ENCODE measurements at regions not wholly inside any gene's neighbourhood (a gene's known extent, or its start where the extent isn't known, plus 50 kb on each side); places are given as distances from the start of the nearest gene placed in this dataset.

DNA sequence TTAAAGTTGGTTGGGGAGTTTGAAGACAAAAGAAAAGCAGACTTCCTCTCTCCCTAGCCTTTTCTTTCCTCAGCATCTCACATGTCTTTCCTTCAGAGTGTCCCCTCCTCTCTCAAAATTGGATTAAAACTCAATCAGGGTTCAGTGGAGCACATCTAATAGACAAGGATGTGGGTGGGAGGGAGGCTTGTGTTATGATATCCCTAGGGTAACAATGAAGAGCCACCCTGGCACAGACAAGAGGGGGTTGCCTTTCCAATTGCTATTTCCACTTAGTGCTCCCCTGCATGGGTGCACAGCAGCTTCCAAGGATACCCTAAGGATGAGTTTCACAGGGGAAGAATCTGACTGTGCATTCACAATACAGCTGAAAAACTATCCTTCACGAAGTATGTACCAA, 585.2 kb upstream of the C9orf72 start:
- peak in 1 of 4 donors; percentile 11 for DNase-seq (ENCODE audit: low read depth in 4 of 4, low spot score in 3 of 4)

DNA sequence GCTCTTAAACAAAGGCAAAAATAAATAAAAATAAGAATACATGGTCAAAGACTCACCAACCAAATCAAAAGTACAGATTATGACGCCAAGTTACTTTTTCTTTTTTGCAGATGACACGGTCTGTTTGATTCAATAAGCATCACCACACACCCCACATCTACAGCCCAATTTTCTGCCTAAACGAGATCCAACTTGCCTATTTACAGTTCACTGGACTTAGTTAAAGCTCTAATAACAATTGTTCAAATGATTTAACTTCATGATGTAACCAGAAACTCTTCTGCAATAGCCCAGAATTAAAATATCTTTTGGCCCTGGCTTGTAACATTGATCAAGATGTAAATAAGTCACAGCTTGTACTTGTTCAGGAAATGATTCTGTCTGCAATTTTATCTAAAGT, 590.3 kb upstream of the C9orf72 start:
- DNase-seq (ENCODE audit: low read depth in 4 of 4, low spot score in 3 of 4), result no peak

DNA sequence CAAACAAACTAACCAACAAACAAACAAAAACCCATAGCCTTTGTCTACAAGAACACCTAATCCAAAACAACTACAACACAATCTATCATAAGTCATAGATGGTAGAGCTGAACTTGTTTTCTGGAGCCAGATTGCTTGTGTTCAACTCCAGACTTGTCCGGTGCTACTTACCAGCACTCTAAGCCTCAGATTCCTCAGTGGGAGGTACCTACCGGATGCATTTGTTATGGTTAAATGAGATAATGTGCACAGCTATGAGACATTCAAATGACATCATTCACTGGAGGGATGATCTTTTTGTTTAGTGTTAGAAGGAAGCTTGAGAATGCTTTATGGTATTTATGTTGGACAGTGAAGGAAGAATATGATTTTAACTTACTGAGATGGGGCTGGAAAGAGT, 592.9 kb upstream of the C9orf72 start:
- DNase-seq (ENCODE audit: low read depth in 4 of 4, low spot score in 3 of 4), result no peak

DNA sequence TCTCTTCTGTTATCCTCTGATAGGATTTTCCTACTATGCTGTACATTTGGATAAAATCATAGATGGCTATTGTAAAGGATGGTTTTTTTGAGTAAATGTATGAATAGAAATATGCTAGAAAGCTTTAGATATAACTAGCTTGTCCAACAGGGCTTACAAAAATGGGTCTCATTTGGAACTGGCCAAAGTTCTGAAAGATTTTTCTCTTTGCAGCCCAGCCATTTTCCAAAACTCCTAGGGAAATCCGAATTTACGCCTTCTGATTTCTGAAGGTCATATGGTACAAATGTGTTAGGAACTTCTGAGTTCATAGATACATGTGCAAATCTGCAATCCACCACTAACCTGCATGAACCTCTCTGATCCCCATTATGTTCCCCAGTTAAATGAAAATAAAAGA, 603.9 kb upstream of the C9orf72 start:
- DNase-seq (ENCODE audit: low read depth in 4 of 4, low spot score in 3 of 4), result no peak

DNA sequence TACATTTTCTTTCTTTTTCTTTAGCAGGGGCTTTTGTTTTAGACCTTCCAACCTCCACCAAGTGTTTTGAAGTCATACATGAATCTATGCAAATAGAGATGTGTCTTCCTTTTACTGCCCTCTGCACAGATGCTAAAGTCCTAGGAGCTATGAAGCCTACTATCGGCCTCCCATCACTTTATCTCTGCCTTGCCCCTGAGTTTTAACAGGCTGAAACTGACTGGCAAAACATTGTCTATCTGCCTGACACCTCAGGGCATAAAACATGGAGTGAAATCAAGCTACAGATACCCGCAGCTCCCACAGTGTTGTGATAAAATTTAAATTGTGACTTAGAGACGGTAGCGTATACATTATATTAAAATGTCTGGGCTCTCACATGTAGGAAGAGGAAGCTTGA, 604.6 kb upstream of the C9orf72 start:
- no peak for DNase-seq (ENCODE audit: low read depth in 4 of 4, low spot score in 3 of 4)

DNA sequence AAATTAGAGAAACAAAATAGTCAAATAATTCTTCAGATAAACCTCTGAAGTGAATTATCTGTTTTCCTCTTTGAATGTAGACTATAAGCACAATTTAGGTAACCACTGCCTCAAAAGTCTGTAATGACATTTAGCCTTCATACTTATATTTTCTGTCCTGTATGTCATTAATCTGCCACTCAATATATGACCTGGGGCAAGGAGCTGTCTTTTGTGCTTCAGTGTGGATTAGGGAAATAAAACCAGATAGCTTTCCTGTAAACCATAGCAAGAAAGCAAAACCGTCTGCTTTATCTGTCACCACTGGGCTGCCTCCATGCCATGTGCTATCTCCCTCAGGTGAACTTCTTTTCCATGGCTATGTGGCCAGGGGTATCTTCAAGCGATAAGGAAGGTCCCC, 606.6 kb upstream of the C9orf72 start:
- no peak for DNase-seq (ENCODE audit: low read depth in 4 of 4, low spot score in 3 of 4)

DNA sequence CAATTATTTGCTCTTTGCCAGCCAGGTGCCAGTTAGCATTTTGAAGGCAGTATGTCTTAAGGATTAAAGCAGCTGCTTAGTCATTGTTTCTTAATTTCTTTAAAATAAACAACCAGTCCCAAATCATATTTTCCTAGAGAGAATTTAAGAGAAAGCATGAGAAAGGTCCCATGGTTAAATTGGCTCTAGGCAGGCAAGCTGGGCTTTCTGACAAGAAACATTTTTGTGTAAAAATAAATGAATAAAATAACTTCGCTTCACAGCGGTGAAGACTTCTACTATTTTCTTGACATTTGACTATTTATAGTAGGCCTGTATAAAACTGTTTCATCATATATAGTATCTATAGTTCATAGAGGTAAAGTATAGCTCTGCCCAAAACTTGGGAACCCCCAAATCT, 617.7 kb upstream of the C9orf72 start:
- DNase-seq (ENCODE audit: low read depth in 4 of 4, low spot score in 3 of 4), result no peak

DNA sequence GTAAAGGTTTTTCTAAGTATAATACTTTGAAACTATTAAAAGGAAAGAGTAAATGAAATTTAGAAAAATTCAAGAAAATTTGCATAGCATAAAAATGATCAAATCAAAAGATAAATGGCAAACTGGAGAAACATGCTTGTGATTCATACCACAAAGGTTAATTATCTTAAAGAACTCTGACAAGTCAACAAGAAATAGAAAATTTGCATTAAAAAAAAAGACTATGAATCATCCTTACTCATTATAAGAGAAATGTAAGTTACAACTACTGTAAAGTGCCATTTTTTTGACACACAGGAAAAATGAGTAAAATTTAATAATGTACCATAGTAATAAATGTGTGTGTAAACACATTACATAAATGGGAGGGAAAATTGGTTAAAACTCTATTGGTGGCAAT, 624.4 kb upstream of the C9orf72 start:
- no peak for DNase-seq (ENCODE audit: low read depth in 4 of 4, low spot score in 3 of 4)

DNA sequence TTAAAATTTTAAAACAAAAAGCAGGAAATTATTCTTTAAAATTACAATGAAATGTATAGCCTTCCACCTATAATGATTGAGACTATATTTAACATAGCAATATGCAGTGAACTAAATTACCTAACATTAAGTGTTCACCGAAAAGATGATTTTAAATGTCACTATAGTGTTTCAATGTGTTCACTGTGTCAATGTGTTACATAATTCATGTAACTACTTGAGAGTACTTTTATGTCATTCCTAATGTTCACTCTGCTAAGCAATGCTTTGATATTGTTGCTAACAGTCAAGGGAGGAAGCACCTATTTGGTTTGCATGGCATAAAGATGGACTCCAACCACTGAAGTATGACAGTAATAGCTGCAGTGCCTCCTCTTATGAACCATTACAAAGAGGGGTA, 629.8 kb upstream of the C9orf72 start:
- no peak for DNase-seq (ENCODE audit: low read depth in 4 of 4, low spot score in 3 of 4)

DNA sequence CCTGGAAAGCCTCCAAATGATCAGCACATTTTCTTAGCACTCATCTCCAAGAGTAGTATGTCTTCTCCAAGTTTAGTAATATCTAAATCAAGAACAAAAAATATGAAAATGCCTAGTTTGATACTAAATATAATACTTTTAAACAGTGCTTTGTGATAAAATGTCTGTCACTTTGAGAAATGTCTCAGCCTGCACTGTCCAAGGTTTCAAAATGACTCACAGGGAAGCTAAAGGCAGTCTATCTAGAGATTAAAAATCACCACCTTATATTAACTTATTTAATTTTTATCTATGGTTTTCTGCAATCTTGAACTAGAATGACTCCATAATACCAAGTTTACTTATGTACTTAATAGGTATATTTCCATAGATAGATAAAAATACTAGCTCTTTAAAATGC, 633.0 kb upstream of the C9orf72 start:
- no peak for DNase-seq (ENCODE audit: low read depth in 4 of 4, low spot score in 3 of 4)

DNA sequence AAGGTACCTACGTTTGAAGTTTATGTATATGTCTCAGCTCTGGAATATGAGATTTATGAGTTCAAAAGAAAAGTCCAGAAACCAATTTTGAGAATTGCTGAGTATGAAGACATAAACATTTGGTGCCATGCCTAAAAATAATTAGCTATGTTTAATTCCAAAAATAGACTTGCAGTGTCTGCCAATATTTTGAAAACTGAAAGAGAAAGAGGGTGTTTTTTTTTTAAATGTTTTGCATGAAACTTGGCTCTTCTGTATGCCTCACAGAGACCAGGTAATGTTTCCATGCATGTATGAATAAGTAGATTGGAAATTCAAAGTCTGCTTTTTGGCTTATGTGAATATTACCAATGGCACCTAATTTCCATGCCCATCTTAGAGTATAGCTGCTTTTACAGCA, 634.4 kb upstream of the C9orf72 start:
- DNase-seq (ENCODE audit: low read depth in 4 of 4, low spot score in 3 of 4), result no peak

DNA sequence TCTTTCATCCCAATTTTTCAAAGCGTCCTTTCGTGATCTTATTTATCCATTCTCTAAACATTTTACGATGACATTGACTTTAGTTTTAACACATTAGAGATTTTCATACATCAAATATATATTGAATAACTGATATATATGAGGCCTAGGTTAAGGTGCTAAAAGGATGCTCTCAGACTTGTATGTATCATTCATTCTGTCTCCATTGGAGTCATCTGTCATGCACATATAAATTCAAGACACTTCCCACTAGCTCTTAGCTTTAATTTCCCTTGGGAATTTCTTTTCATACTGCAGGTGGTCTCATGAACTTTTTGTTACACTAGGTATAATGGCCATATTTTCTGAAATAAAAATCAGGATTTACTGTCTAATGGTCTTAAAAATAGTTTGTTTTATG, 635.8 kb upstream of the C9orf72 start:
- no peak for DNase-seq (ENCODE audit: low read depth in 4 of 4, low spot score in 3 of 4)

DNA sequence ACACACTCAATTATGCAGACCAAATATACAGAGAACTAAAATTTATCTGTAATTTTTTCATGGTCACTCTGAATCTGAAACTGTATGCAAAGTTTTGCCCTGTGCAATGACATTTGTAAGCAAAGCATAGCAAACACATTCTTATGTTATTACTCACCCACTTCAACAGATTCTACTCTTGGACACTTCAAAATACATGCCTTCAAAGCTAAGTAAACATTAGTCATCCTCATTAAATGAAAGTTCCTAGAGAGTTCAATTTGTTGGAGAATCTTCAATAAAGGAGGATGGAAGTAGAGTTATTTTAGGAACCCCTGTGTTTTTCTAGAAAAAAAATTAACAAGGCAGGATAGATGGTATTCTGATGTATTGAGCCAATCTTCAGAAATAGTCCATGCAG, 639.7 kb upstream of the C9orf72 start:
- no peak for DNase-seq (ENCODE audit: low read depth in 4 of 4, low spot score in 3 of 4)

DNA sequence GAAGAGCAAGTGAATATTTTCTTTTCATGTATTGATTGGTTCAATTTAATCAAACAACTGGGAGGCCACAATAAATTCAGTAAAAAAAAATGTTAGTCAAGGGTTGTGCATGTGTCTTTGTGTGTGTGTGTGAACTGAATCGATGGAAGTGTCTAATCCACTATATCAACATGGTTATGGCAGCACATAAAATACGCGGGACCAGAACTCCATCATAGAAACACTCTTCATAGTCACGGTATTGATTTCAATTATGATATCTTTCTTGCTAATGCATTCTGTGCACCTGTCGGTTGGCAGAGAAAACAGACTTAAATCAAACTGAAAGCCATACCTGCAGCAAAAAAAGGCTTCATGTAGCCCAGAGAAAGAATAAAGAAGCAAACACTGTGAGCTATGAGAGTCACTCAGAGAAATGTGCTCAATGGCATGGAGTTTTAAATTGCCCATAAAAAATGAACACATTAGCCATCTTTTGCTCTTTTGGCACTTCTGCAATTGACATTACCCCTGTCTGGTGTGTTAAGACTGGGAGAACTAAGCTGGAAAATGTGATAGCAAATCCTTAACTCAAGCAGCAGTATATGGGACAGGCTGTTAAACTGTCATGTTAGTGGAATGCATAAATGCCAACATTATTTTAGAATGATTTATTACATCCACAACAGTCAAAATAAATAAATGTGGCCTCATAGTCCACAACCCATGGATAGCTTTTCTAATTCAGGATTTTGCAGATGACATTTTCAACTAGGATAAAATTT, 642.4 kb upstream of the C9orf72 start:
- no peak for DNase-seq (ENCODE audit: low read depth in 4 of 4, low spot score in 3 of 4)

DNA sequence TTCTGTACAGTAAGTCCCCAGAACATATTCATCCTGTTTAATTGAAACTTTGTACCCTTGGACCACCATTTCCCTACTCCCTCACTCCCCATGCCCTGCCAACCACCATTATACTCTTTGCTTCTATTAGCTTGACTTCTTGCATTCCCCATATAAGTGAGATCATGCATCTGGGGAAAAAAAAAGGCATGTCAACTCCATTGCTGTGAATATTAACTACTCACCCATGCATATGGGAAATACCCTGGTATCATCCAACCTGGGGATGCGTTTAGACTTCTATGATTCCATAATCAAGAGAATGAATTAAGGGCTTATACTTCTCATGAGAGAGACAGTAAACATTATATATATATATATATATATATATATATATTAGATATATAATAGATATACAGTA, 659.4 kb upstream of the C9orf72 start:
- DNase-seq (ENCODE audit: low read depth in 4 of 4, low spot score in 3 of 4), result no peak

DNA sequence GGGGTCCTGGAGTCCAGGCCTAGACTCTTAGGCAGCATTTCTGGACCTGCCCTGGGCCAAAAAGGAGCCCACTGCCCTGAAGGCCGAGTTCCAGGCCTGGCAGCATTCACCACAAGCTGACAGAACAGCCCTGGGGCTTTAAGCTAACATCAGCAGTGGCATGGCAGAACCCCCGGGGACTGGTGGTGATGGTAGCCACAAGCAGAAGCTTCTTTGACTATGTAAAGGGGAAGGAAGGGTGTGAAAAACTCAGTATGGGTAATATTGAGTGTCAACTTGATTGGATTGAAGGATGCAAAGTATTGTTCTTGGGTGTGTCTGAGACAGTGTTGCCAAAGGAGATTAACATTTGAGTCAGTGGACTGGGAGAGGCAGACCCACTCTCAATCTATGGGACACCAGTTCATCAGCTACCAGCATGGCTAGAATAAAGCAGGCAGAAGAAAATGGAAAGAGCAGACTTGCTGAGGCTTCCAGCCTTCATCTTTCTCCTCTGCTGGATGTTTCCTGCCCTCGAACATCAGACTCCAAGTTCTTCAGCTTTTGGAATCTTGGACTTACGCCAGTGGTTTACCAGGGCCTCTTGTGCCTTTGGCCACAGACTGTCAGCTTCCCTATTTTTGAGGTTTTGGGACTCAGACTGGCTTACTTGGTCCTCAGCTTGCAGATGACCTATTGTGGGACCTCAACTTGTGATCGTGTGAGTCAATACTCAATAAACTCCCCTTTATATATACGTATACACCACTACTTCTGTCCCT, 661.0 kb upstream of the C9orf72 start:
- no peak for DNase-seq (ENCODE audit: low read depth in 4 of 4, low spot score in 3 of 4)

DNA sequence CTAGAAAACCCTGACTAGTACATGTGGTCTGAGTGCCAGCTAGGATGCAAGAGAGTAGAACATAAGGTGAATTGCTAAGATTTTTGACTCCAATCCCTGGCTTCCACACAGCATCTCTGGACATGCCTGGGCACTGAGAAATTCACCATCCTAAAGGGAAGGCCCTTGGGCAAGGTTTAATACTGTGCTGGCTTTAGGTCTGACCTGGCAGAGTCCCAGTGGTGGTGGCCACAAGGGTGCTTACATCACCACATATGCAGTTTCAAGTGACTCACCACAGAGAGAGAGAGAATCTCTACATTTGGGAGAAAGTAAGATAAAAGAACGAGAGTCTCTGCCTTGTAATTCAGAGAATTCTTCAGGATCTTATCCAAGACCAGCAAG, 661.6 kb upstream of the C9orf72 start:
- DNase-seq (ENCODE audit: low read depth in 4 of 4, low spot score in 3 of 4), result no peak

DNA sequence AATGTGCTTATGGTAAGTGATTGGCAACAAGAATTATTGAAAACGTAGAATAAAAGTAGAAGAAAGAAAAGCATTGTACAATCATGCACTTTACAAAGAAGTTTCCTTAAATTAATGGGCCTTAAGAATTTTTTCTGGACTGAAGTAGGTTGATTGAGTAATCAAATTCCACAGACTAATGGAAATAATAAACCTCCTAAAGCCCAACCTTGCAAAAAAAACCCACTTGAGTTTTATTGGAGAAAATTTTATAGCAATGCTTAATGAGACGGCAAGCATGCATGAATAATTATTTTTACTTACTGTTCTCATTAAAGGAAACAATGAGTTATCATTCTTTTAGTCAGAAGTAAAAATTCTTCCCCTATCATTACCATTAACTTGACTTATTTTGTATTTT, 676.1 kb upstream of the C9orf72 start:
- no peak for DNase-seq (ENCODE audit: low read depth in 4 of 4, low spot score in 3 of 4)

DNA sequence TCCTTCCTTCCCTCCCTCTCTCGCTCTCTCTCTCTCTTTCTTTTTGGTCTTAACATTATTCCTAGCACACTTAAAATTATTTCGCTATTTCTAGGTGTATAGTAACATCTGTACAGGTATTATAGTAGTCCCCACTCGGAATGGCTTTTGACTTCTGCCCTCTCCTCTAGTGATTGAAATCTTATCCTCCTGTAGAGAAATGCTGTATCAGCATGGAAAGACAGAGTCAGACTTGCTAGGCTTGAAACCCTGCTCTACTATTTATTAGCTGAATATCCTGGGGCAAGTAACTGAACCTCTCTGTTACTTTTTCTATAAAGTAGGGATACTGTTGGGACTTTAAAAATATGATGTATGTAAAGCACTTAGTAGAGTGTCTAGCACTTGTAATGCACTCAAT, 681.9 kb upstream of the C9orf72 start:
- no peak for DNase-seq (ENCODE audit: low read depth in 4 of 4, low spot score in 3 of 4)

DNA sequence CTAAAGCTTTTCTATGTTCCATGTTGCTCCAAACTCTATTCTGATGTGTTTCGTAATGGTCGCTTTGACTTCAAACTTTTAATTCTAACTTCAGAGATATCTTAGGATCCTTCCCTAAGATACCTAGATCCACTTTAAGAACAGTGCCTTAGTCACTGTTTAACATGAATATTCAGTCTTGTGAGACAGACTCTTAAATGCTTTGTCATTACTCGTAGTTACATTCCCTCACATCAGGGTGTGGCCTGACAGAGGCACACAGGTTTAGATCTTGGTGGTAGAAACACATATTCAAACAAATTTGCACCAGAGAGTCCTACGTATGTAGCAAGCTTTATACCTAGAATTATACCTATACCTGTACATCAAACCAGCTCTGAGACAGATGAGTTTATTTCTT, 687.0 kb upstream of the C9orf72 start:
- DNase-seq (ENCODE audit: low read depth in 4 of 4, low spot score in 3 of 4), result no peak

DNA sequence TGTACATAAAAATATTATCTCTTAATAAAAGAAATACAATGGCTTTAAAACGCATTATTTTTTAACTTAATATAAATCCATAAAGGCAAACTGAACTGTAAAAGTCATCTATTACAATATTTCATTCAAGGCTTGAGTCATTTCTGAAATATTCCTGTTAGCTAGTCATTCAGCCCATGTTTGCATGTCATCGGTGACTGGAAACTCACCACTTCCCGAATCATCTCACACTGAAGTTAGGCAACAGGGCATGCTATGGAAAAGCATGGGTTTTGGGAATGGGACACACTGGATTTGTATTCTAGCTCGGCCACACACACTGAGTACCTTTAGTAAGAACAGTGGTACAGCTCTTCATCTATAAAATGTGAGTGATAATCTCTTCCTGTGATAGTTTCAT, 691.1 kb upstream of the C9orf72 start:
- no peak for DNase-seq (ENCODE audit: low read depth in 4 of 4, low spot score in 3 of 4)

DNA sequence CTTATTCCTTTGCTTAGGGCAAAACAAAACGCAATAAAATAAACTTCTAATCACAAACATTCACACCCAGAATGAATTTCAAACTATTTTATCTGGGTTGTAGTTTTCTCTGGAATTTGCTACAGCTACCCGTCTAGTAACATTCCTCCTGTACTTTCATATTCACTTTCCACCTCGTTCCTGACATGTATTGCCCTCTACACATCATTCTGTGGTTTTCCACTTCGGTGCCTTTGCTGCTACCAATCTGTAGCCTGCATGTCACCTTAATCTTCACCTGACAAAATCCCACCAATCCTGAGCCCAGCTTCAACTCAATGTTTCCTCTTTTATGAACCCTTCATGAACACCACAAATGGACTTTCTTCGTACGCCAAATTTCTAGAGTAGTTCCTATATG, 694.1 kb upstream of the C9orf72 start:
- DNase-seq (ENCODE audit: low read depth in 4 of 4, low spot score in 3 of 4), result no peak

DNA sequence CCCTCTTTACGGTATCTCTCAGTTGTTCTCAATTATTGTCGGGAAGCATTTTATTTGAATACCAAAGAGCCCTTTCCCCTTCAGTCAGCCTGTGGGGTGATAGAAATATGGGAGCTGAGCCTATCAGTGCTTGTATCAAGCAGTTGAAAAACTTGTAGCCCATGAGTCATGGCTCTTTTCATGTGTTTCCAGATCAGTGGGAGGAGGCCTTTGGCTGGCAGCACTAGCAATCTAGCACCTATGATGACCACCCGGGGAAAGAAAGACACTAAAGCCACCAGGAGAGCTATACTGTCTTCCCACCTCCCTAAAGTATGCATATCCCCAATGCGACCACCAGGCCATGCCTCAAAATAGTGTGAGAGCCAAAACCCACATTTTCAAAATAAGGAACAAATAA, 696.9 kb upstream of the C9orf72 start:
- DNase-seq (ENCODE audit: low read depth in 4 of 4, low spot score in 3 of 4), result no peak

Measured in left renal pelvis (tissue), 4 donors.